ENCODE measurements at regions not wholly inside any gene's neighbourhood (a gene's known extent, or its start where the extent isn't known, plus 50 kb on each side); places are given as distances from the start of the nearest gene placed in this dataset.

GRCh38 chr4:178385481-178385880 lies 943.2 kb upstream of the AGA start:
- TF ChIP-seq, protein P1, sequence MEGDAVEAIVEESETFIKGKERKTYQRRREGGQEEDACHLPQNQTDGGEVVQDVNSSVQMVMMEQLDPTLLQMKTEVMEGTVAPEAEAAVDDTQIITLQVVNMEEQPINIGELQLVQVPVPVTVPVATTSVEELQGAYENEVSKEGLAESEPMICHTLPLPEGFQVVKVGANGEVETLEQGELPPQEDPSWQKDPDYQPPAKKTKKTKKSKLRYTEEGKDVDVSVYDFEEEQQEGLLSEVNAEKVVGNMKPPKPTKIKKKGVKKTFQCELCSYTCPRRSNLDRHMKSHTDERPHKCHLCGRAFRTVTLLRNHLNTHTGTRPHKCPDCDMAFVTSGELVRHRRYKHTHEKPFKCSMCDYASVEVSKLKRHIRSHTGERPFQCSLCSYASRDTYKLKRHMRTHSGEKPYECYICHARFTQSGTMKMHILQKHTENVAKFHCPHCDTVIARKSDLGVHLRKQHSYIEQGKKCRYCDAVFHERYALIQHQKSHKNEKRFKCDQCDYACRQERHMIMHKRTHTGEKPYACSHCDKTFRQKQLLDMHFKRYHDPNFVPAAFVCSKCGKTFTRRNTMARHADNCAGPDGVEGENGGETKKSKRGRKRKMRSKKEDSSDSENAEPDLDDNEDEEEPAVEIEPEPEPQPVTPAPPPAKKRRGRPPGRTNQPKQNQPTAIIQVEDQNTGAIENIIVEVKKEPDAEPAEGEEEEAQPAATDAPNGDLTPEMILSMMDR (IDR thresholded peaks at IDR 0.05) = no peak
- no peak overlapping the region for H3K27ac Mint-ChIP-seq
- WGBS (ENCODE audit: insufficient coverage) = no CpG with 5 or more reads among the region's 2 CpGs

DNA sequence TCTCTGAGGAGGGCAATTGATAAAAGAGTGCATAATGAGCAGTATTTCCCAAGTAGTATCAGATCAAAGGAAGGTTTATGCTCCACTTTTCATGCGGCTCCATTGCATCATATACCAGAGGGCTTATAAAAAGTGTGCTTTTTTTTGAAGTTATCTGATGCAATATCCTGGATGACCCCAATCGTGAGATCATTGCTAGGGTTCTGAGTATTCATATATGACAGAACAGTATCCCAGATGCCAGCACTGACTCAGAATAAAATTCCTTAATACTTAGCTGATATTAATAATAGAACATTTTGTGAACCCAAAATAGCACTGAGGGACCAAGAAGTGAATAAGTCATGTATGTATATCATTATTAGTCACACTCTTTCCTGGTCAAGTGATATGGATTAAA lies 945.5 kb upstream of the AGA start:
- intact Hi-C loops (cut with micrococcal nuclease) = no loop called here
- Histone ChIP-seq H3K27ac (ENCODE audit: low read depth in 1 of 2, low read length in 2 of 2) (no peak overlapping the region), H3K4me2 (replicated peaks; ENCODE audit: extremely low read depth, low read length, poor library complexity, severe bottlenecking) (no peak overlapping the region), H3K27me3 (ENCODE audit: control insufficient read depth in 2 of 2, insufficient read depth in 2 of 2, low read length in 2 of 2) (no peaks in the 10 kb centered on the region), H4K20me1 (ENCODE audit: insufficient read depth, low read length) (no peaks in the 10 kb centered on the region), H3K79me2 (ENCODE audit: insufficient read depth, low read length) (no peaks in the 10 kb centered on the region), H2AFZ (ENCODE audit: insufficient read depth, low read depth, low read length, poor library complexity, severe bottlenecking) (no peak overlapping the region), H3K9me3 (replicated peaks in 1 of 2; ENCODE audit: control insufficient read depth in 1 of 2, insufficient read depth in 1 of 2, low read length in 2 of 2) (no peaks in the 10 kb centered on the region), H3K4me1 (ENCODE audit: control insufficient read depth in 1 of 2, insufficient read depth in 2 of 2, low read length in 2 of 2) (no peaks in the 10 kb centered on the region), H3K9ac (ENCODE audit: insufficient read depth, low read length, poor library complexity, severe bottlenecking) (no peak overlapping the region), H3K36me3 (replicated peaks in 1 of 2; ENCODE audit: control insufficient read depth in 1 of 2, insufficient read depth in 2 of 2, low read length in 2 of 2) (no peaks in the 10 kb centered on the region), H3K4me3 (replicated peaks in 1 of 3; ENCODE audit: low read depth in 2 of 3, low read length in 3 of 3) (no peak overlapping the region)
- Mint-ChIP-seq H3K4me1 (no peaks in the 10 kb centered on the region), H3K9me3 (peaks cover 0 to 11% (median 3%) of the 10 kb centered on the region in 7 donors), H3K4me3 (no peak overlapping the region), H3K27ac (no peak overlapping the region), H3K36me3 (no peaks in the 10 kb centered on the region), H3K27me3 (ENCODE audit: low read depth in 3 of 3) (no peaks in the 10 kb centered on the region)
- TF ChIP-seq, protein P1 (IDR thresholded peaks at IDR 0.05) = no peak
- WGBS (ENCODE audit: insufficient coverage) = 80% methylated on average over 1 of the region's 2 CpGs
- DNase-seq = no peak

More at GRCh38 chr4:178385481-178385880, 943.2 kb upstream of the AGA start:
- Mint-ChIP-seq H3K27me3 (ENCODE audit: low read depth in 3 of 3) (no peaks in the 10 kb centered on the region), H3K36me3 (no peaks in the 10 kb centered on the region), H3K4me1 (no peaks in the 10 kb centered on the region), H3K9me3 (peaks cover 0 to 11% (median 3%) of the 10 kb centered on the region in 7 donors), H3K4me3 (no peak overlapping the region)
- Histone ChIP-seq H3K4me3 (replicated peaks in 1 of 3; ENCODE audit: low read depth in 2 of 3, low read length in 3 of 3) (no peak overlapping the region), H3K79me2 (ENCODE audit: insufficient read depth, low read length) (no peaks in the 10 kb centered on the region), H3K9ac (ENCODE audit: insufficient read depth, low read length, poor library complexity, severe bottlenecking) (no peak overlapping the region), H4K20me1 (ENCODE audit: insufficient read depth, low read length) (no peaks in the 10 kb centered on the region), H3K9me3 (replicated peaks in 1 of 2; ENCODE audit: control insufficient read depth in 1 of 2, insufficient read depth in 1 of 2, low read length in 2 of 2) (peaks cover 0 to 4% of the 10 kb centered on the region in 2 donors), H3K27ac (ENCODE audit: low read depth in 1 of 2, low read length in 2 of 2) (no peak overlapping the region), H3K36me3 (replicated peaks in 1 of 2; ENCODE audit: control insufficient read depth in 1 of 2, insufficient read depth in 2 of 2, low read length in 2 of 2) (no peaks in the 10 kb centered on the region), H3K4me2 (replicated peaks; ENCODE audit: extremely low read depth, low read length, poor library complexity, severe bottlenecking) (no peak overlapping the region), H3K27me3 (ENCODE audit: control insufficient read depth in 2 of 2, insufficient read depth in 2 of 2, low read length in 2 of 2) (no peaks in the 10 kb centered on the region), H3K4me1 (ENCODE audit: control insufficient read depth in 1 of 2, insufficient read depth in 2 of 2, low read length in 2 of 2) (no peaks in the 10 kb centered on the region), H2AFZ (ENCODE audit: insufficient read depth, low read depth, low read length, poor library complexity, severe bottlenecking) (no peak overlapping the region)
- intact Hi-C loops (cut with micrococcal nuclease) = no loop called here
- DNase-seq = no peak

Data from CD14-positive monocyte (primary cell).